Sciatic nerve (tissue), 2 donors: ENCODE measurements at regions not wholly inside any gene's neighbourhood (a gene's known extent, or its start where the extent isn't known, plus 50 kb on each side); places are given as distances from the start of the nearest gene placed in this dataset.

Experiments used
- ATAC-seq: fragments of 200-7000 bp; cut with Tn5 transposase; one replicate; pipeline ENCODE4 v1.9.1; 2020; ENCODE audit warnings: mild to moderate bottlenecking, moderate library complexity
- DNase-seq: peaks from one replicate; pipeline ENCODE4 v3.0.0-alpha.2; 2020; ENCODE audit warnings: low spot score
- intact Hi-C: fragments of 100-400 bp; cut with DNase I; formaldehyde crosslinking; loops from one replicate; pipeline ENCODE4 v1.14.2; 2022
- donor health status: DM: no; HTN: no; CAD: no.
- donor health status: DM: no; HTN: no; CAD: no.

DNA sequence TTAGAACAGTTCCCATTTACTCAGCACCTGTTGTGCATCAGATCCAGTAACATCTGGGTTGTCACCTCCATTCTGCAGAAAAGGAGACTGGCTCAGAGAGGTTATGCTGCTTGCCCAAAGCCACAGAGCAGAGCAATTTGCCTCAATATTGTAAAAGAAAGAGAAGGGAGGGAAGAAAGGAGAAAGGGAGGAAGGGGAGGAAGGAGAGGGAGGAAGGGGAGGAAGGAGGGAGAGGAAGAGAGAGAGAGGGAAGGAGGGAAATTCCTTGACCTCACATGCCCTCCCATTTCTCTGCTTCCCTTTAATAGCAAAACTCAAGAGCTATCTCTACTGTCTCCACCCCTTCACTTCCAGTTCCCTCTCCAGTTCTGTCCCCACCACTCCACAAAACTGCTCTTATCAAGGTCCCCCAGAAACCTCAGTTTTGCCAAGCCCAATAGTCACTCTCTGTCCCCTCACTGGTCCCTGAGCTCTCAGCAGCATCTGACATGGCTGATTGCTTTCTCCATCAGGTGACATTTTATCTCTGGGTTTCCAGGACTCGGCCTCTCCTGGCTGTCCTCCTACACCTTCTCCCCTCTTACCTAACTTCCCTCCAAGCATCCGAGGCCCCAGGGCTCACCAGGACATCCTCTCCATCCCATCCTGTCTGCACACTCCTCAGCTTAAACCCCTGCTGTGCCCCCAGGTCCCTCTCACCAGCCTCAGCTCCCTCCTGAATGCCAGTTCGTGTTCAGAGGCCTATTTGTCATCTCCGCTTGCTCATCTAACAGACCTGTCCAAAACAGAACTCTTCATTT lies 104.7 kb upstream of the LINGO1 start:
- no peak for ATAC-seq
- intact Hi-C loops = no loop called here

GRCh38 chr15:77734306-77734705 lies 101.6 kb upstream of the LINGO1 start:
- intact Hi-C loops = no loop called here
- ATAC-seq (no peak), DNase-seq (no peak)

More for the DNA sequence above, 104.7 kb upstream of the LINGO1 start:
- no peak for DNase-seq

- DNase-seq = no peak
- intact Hi-C loops = no loop called here
These were observed 101.0 kb upstream of the LINGO1 start for GRCh38 chr15:77733579-77734300.

DNA sequence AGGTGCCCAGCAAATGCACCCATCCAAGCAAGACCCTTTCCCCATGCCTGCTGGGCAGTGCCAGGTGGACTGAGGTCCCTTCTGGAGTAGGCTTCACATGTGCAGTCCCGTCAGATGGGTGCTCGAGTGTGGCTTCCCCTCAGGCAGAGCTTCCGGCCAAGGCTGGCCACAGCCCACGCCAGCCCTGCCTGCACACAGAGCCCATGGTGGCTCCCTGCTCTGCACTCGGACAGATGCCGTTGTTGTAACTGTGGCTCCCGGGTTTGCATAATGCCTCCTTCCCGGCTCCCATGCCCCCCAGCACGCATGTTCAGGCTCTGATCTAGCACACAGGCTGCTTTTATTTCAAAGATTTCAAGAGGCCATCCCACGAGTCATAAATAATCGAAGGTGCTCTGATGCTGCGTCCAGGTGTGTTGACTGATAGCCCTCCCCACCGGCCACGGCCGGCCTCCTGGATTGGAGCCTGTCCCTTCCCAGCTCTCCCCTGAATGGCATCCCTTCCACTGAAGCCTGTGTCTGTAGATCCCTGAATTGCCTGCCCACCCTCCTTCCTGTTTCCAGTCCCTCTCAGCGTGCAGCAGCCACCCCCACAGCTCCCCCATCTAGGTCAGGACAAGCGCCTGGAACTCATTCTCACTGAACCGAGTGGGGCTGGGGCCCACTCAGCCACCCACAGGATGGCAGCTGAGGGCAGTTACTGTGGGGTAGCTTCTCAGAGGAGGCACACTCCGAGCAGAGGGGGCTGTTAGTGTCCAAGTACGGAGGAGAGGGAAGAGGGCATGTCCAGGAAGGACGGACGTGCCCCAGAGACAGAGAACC lies 100.0 kb upstream of the LINGO1 start:
- DNase-seq (no peak), ATAC-seq (no peak)
- intact Hi-C loops = no loop called here

More at GRCh38 chr15:77733579-77734300, 101.0 kb upstream of the LINGO1 start:
- no peak for ATAC-seq

DNA sequence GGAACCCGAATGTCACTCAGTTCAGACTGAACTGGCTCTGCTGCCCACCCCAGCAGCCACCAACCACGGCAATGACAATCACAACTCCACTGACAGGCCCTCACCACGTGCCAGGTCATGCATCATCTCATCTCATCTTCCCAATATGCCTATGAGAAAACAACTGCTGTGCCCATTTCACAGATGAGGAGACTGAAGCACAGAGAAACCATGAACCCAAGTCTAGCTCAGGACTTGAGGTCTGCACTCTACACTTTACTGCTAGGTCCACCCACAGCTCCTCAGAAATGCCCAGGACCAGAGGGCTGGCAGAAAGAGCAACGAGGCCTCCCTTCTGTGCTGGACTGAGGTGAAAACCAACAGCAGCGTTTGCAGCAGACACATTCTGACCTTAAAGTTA lies 99.2 kb upstream of the LINGO1 start:
- no peak for DNase-seq
- no peak for ATAC-seq
- intact Hi-C loops = no loop called here

GRCh38 chr15:77731067-77731466 lies 98.4 kb upstream of the LINGO1 start:
- intact Hi-C loops = no loop called here
- no peak for DNase-seq
- no peak for ATAC-seq

DNA sequence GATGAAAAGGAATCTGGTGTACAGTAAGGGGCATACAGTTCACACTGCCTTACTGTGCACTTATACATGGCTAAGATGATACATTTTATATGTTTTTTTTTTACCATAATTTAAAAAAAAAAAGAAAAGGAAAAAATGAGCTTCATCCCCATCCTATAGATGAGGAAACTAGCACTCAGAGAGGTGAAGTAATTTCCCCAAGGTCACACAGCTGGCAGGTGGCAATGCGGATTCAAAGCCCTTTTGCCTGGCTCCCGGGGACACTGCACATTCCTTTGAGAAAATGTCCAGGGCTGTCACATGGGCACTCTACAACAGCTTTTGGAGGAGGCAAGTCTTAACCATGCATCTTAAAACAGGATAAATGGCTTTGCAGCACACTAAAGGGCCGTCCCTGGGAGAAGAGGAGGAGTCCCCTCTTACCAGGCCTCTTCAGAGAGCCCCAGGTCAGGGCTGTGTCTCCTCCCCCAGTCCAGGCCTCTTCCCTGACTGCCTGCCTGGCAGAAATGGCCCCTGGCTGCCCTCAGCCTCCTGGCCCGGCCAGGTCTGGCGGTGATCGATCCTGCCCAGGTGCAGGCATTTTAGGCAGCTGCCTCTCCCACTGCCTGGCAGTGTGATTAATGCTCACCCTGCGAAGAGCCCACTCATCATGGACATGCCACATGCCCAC lies 95.1 kb upstream of the LINGO1 start:
- DNase-seq (no peak), ATAC-seq (no peak)
- intact Hi-C loops = no loop called here

- intact Hi-C loops = no loop called here
- ATAC-seq (no peak), DNase-seq (no peak)
These were observed 92.0 kb upstream of the LINGO1 start for GRCh38 chr15:77724715-77725114.

DNA sequence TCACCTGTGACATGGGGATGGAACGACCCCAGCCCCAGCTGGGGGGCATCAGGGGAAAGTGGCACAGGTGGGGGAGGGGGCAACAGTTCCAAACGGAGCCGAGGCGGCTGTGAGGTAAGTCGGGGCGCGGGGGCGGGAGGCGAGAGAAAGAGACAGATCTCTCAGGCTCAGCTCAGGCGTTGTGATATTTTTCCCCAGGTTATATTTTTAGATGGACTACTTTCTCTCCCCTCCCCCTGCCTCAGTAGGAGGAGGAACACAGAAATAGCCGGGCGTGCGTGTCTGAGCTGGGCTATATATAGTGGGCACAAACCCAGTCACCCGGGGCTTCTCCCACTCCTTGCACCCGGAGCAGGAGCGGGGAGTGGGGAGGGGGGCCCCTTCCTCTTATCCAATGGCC lies 91.0 kb upstream of the LINGO1 start:
- intact Hi-C loops = no loop called here
- ATAC-seq (no peak), DNase-seq (no peak)

- intact Hi-C loops = no loop called here
- DNase-seq (no peak), ATAC-seq (no peak)
These were observed 90.2 kb upstream of the LINGO1 start for GRCh38 chr15:77722759-77723460.

- no peak for ATAC-seq
- intact Hi-C loops = no loop called here
- no peak for DNase-seq
These were observed 89.3 kb upstream of the LINGO1 start for GRCh38 chr15:77721963-77722362.

GRCh38 chr15:77720655-77721054 lies 87.9 kb upstream of the LINGO1 start:
- DNase-seq (no peak), ATAC-seq (no peak)
- intact Hi-C loops = no loop called here

DNA sequence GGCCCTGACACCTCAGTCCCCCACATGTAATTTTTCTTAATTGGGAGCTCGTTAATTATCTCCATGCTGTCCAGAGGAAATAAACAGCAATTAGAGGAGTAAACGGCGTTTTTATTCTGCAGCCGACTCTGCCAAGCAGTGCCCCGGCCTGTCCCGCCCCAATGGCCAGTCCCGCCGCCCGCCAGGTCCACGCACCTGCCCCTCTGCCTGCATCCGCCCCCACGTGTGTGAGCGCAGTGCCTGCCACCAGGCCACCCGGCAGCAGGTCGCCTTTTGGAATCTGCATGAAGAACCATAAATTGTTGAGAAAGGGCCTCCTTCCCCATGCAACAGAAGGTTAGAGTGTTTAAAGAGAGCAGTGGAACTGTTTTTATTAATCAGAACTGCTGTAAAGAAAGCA lies 87.5 kb upstream of the LINGO1 start:
- ATAC-seq = no peak

DNA sequence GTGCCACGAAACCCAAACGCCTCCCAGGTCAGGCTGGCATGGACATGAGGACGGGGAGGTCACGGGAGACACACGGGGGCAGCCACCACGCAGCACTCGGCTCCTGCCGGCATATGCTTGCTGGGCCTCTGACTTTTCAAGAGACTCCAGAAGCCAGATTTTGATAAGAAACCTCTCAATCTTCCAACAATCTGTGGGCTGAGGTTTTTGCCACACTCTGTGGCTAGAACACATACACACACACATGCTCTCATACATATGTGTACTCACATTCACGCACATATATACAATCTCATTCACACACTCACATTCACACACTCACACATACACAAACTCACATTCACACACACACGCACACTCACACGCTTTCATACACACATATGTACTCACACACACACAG lies 86.7 kb upstream of the LINGO1 start:
- DNase-seq (no peak), ATAC-seq (no peak)
- intact Hi-C loops = no loop called here

More for the DNA sequence above, 87.5 kb upstream of the LINGO1 start:
- no peak for DNase-seq
- intact Hi-C loops = no loop called here

- intact Hi-C loops = no loop called here
- ATAC-seq (no peak), DNase-seq (no peak)
These were observed 84.8 kb upstream of the LINGO1 start for GRCh38 chr15:77717333-77717990.

GRCh38 chr15:77716632-77717332 lies 84.1 kb upstream of the LINGO1 start:
- intact Hi-C loops = no loop called here
- no peak for ATAC-seq
- DNase-seq = no peak

GRCh38 chr15:77715860-77716259 lies 83.1 kb upstream of the LINGO1 start:
- no peak for DNase-seq
- no peak for ATAC-seq
- intact Hi-C loops = no loop called here

GRCh38 chr15:77715051-77715450 lies 82.3 kb upstream of the LINGO1 start:
- DNase-seq (no peak), ATAC-seq (no peak)
- intact Hi-C loops = no loop called here
